ENCODE measurements at regions not wholly inside any gene's neighbourhood (a gene's known extent, or its start where the extent isn't known, plus 50 kb on each side); places are given as distances from the start of the nearest gene placed in this dataset.

DNA sequence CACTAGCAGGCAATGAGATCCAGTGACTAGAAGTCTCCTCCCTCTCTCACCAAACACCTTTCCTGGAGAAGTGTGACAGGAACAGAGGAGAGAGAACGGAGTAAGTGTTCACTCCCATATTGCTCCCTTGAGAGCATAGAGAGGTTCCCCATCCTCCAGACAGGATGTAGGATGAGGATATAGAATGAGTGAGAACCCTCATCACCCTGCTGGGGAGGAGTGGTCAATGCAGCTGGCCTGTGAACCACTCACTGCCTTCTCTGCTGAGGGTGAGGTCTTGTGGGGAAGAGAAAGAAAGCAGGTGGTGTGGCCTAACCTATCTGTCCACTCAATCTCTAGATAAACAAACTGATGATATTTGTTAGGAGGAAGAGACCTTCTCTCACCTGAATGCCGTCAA is 386.6 kb downstream of the PCDH20 start:
- ATAC-seq: no peak
- TF ChIP-seq CSRNP3 (CRISPR knock-in tag; IDR thresholded peaks at IDR 0.05): no peak
- TF ChIP-seq BACH2 (CRISPR knock-in tag; IDR thresholded peaks at IDR 0.05; ENCODE audit: borderline replicate concordance): no peak

DNA sequence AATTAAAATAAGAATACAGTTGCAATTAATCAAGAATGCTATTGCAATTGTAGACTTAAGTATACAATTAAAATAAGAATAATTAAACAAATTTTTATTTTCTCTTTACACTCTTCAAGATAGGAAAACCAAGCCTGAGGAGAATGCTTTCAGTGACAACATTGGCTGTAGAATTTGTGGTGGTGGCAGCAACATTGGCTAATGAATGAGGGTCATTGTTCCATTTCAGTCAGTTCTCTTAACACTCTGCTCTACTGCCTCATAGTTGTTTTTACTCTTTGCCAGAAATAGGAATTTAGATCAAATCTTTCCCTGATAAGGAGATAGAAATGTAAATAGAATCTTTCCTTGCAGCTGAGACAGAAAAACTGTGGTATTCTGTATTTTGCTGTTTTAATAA is 391.6 kb downstream of the PCDH20 start:
- no peak for ATAC-seq
- TF ChIP-seq ISL1 (CRISPR knock-in tag; IDR thresholded peaks at IDR 0.05): no peak
- no peak for TF ChIP-seq ZNF565 (CRISPR knock-in tag; conservative IDR thresholded peaks at IDR 0.05; ENCODE audit: low read depth)
- no peak for TF ChIP-seq TCF4 (CRISPR knock-in tag; IDR thresholded peaks at IDR 0.05; ENCODE audit: borderline replicate concordance)
- TF ChIP-seq CREB5 (CRISPR knock-in tag; IDR thresholded peaks at IDR 0.05; ENCODE audit: low read depth): no peak
- TF ChIP-seq ZNF70 (CRISPR knock-in tag; IDR thresholded peaks at IDR 0.05): no peak
- no peak for TF ChIP-seq ZNF8 (CRISPR knock-in tag; IDR thresholded peaks at IDR 0.05)
- TF ChIP-seq CSRNP3 (CRISPR knock-in tag; IDR thresholded peaks at IDR 0.05): no peak
- TF ChIP-seq ZC3H10 (CRISPR knock-in tag; IDR thresholded peaks at IDR 0.05): no peak
- TF ChIP-seq TSHZ2 (CRISPR knock-in tag; IDR thresholded peaks at IDR 0.05): no peak
- no peak for TF ChIP-seq ESRRG (CRISPR knock-in tag; IDR thresholded peaks at IDR 0.05)

- no peak for ATAC-seq
- TF ChIP-seq ZC3H10 (CRISPR knock-in tag; IDR thresholded peaks at IDR 0.05) (no peak), PATZ1 (CRISPR knock-in tag; IDR thresholded peaks at IDR 0.05; ENCODE audit: borderline replicate concordance) (no peak), TSHZ2 (CRISPR knock-in tag; IDR thresholded peaks at IDR 0.05) (no peak), SNAI2 (CRISPR knock-in tag; IDR thresholded peaks at IDR 0.05) (no peak), CREB5 (CRISPR knock-in tag; IDR thresholded peaks at IDR 0.05; ENCODE audit: low read depth) (no peak), ZNF565 (CRISPR knock-in tag; conservative IDR thresholded peaks at IDR 0.05; ENCODE audit: low read depth) (no peak), ZNF8 (CRISPR knock-in tag; IDR thresholded peaks at IDR 0.05) (no peak), ISL1 (CRISPR knock-in tag; IDR thresholded peaks at IDR 0.05) (no peak)
- TF ChIP-seq, protein P1, sequence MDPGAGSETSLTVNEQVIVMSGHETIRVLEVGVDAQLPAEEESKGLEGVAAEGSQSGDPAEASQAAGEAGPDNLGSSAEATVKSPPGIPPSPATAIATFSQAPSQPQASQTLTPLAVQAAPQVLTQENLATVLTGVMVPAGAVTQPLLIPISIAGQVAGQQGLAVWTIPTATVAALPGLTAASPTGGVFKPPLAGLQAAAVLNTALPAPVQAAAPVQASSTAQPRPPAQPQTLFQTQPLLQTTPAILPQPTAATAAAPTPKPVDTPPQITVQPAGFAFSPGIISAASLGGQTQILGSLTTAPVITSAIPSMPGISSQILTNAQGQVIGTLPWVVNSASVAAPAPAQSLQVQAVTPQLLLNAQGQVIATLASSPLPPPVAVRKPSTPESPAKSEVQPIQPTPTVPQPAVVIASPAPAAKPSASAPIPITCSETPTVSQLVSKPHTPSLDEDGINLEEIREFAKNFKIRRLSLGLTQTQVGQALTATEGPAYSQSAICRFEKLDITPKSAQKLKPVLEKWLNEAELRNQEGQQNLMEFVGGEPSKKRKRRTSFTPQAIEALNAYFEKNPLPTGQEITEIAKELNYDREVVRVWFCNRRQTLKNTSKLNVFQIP (CRISPR knock-in tag; IDR thresholded peaks at IDR 0.05; ENCODE audit: borderline replicate concordance, low read depth): no peak
Observed at GRCh38 chr13:61021838-61022237, 393.8 kb downstream of the PCDH20 start.

Measured in SK-N-SH treated with all-trans-retinoic acid at 6 μM for 48 hours (cell line).